Lower leg skin (tissue), 4 donors: ENCODE measurements at regions not wholly inside any gene's neighbourhood (a gene's known extent, or its start where the extent isn't known, plus 50 kb on each side); places are given as distances from the start of the nearest gene placed in this dataset.

Experiments used
- DNase-seq, 2 donors: peaks; one replicate each; pipeline ENCODE4 v3.0.0-alpha.2; 2019; ENCODE audit warnings: low spot score in 2 of 2
- H3K4me3 ChIP-seq: fragments of 200-600 bp; sonication (generic); 2 replicates; pipeline ENCODE4 v1.5.1; 2017; ENCODE audit warnings: mild to moderate bottlenecking, low read depth; ENCODE audit not compliant: poor library complexity, severe bottlenecking
- CTCF ChIP-seq, 3 donors: fragments of 450-650 bp; IDR thresholded peaks; one replicate each; pipeline ENCODE4 v1.5.1; 2016; ENCODE audit warnings: antibody characterized with exemption in 3 of 3, mild to moderate bottlenecking in 3 of 3, moderate library complexity in 2 of 3
- POLR2A ChIP-seq, 2 donors: fragments of 450-650 bp; IDR thresholded peaks; one replicate each; pipeline ENCODE4 v1.6.1; 2016 to 2017; ENCODE audit warnings: antibody characterized with exemption in 2 of 2, mild to moderate bottlenecking in 1 of 2, moderate library complexity in 1 of 2
- WGBS, 2 donors: methylation state at CpG; one replicate each; pipeline ENCODE4 v1.1.5; 2018; 5-methylcytosine and 5-hydroxymethylcytosine counted together
- intact Hi-C: fragments of 100-400 bp; cut with DNase I; formaldehyde crosslinking; loops from one replicate; pipeline ENCODE4 v1.15.0; 2023; ENCODE audit warnings: low total_unique reads

- no peak for DNase-seq
- intact Hi-C loops, result no loop called here
- no peak overlapping the region for H3K4me3 ChIP-seq
- TF ChIP-seq POLR2A (IDR thresholded peaks at IDR 0.05) (no peak), CTCF (IDR thresholded peaks at IDR 0.05) (no peak)
- 72 to 77% methylated on average over 6 of the region's 6 CpGs for WGBS, 2 donors
Measured at GRCh38 chr3:110749006-110749405, 322.6 kb upstream of the NECTIN3 start.

- TF ChIP-seq CTCF (IDR thresholded peaks at IDR 0.05), result no peak
- no peak for TF ChIP-seq POLR2A (IDR thresholded peaks at IDR 0.05)
- DNase-seq, result no peak
- H3K4me3 ChIP-seq, result no peak overlapping the region
- intact Hi-C loops, result no loop called here
Measured at GRCh38 chr3:110750201-110750600, 321.4 kb upstream of the NECTIN3 start.

GRCh38 chr3:110752307-110752706 is 319.3 kb upstream of the NECTIN3 start:
- DNase-seq, result no peak
- TF ChIP-seq POLR2A (IDR thresholded peaks at IDR 0.05) (no peak), CTCF (IDR thresholded peaks at IDR 0.05) (no peak)
- no peak overlapping the region for H3K4me3 ChIP-seq
- WGBS, 2 donors, result 73 to 76% methylated on average over 3 of the region's 3 CpGs
- intact Hi-C loops, result no loop called here

GRCh38 chr3:110753516-110753915 is 318.1 kb upstream of the NECTIN3 start:
- no peak for TF ChIP-seq POLR2A (IDR thresholded peaks at IDR 0.05)
- TF ChIP-seq CTCF (IDR thresholded peaks at IDR 0.05), result no peak
- H3K4me3 ChIP-seq, result no peak overlapping the region
- DNase-seq, result no peak
- 85 to 100% methylated on average over 1 of the region's 1 CpG for WGBS, 2 donors
- intact Hi-C loops, result no loop called here

- TF ChIP-seq CTCF (IDR thresholded peaks at IDR 0.05) (no peak), POLR2A (IDR thresholded peaks at IDR 0.05) (no peak)
- WGBS, 2 donors, result 39 to 54% methylated on average over 3 of the region's 3 CpGs
Measured at GRCh38 chr3:110754212-110754916, 317.3 kb upstream of the NECTIN3 start.

GRCh38 chr3:110755345-110755744 is 316.3 kb upstream of the NECTIN3 start:
- no peak for DNase-seq
- 79 to 88% methylated on average over 7 of the region's 7 CpGs for WGBS, 2 donors
- intact Hi-C loops, result no loop called here
- TF ChIP-seq POLR2A (IDR thresholded peaks at IDR 0.05), result no peak
- no peak for TF ChIP-seq CTCF (IDR thresholded peaks at IDR 0.05)
- H3K4me3 ChIP-seq, result no peak overlapping the region

More at GRCh38 chr3:110754212-110754916, 317.3 kb upstream of the NECTIN3 start:
- intact Hi-C loops, result no loop called here
- H3K4me3 ChIP-seq, result no peak overlapping the region
- no peak for DNase-seq
